Caco-2 (cell line): ENCODE measurements at regions not wholly inside any gene's neighbourhood (a gene's known extent, or its start where the extent isn't known, plus 50 kb on each side); places are given as distances from the start of the nearest gene placed in this dataset.

Experiments
- BruUV-seq: library from RNA; stranded (reverse); fragments of 400-500 nt; replicated peaks from 2 replicates; lab custom pipeline; 2021; lab: Mats Ljungman, UMichigan
- CTCF ChIA-PET: fragments of 300-600 bp; sonication (Branson Sonifier 250); formaldehyde crosslinking; loops from one replicate; lab custom pipeline; 2022; ENCODE audit warnings: antibody characterized with exemption; lab: Charles Lee
- POLR2A ChIA-PET: fragments of 300-600 bp; sonication (Branson Sonifier 250); formaldehyde crosslinking; loops from one replicate; lab custom pipeline; 2022; ENCODE audit warnings: antibody characterized with exemption; lab: Charles Lee
- DNase-seq, 2 experiments: peaks; one replicate each; pipeline versions ENCODE4 v3.0.0 to v3.0.0-alpha.2; 2020 to 2022
- H3K27me3 ChIP-seq: replicated peaks from 2 replicates; pipeline ENCODE4 v1.6.0; 2011; ENCODE audit warnings: low read length; ENCODE audit not compliant: control insufficient read depth, insufficient read depth
- H3K36me3 ChIP-seq: 2 replicates; pipeline ENCODE4 v1.5.1; 2011; ENCODE audit warnings: low read length; ENCODE audit not compliant: control insufficient read depth, insufficient read depth
- H3K4me1 ChIP-seq: fragments of 250-450 bp; sonication (Bioruptor Pico); 2 replicates; pipeline ENCODE4 v1.5.1; 2020; ENCODE audit warnings: mild to moderate bottlenecking
- H3K4me3 ChIP-seq: 2 replicates; pipeline ENCODE4 v1.5.1; 2011; ENCODE audit warnings: low read depth, mild to moderate bottlenecking, control low read depth, low read length
- H3K9me3 ChIP-seq: fragments of 250-450 bp; sonication (Bioruptor Pico); 2 replicates; pipeline ENCODE4 v1.5.1; 2020; ENCODE audit warnings: mild to moderate bottlenecking, moderate library complexity
- H3K27ac Mint-ChIP-seq: one replicate; pipeline ENCODE4 v1.8.0; 2022; ENCODE audit warnings: mixed read lengths; ENCODE audit not compliant: unreplicated experiment
- H3K27me3 Mint-ChIP-seq: one replicate; pipeline ENCODE4 v1.8.0; 2022; ENCODE audit warnings: mixed read lengths; ENCODE audit not compliant: insufficient read depth, unreplicated experiment
- H3K36me3 Mint-ChIP-seq: one replicate; pipeline ENCODE4 v1.8.0; 2022; ENCODE audit warnings: mild to moderate bottlenecking, mixed read lengths; ENCODE audit not compliant: insufficient read depth, unreplicated experiment
- H3K4me1 Mint-ChIP-seq: one replicate; pipeline ENCODE4 v1.8.0; 2022; ENCODE audit warnings: low read depth, mixed read lengths; ENCODE audit not compliant: unreplicated experiment
- H3K4me3 Mint-ChIP-seq: one replicate; pipeline ENCODE4 v1.8.0; 2022; ENCODE audit warnings: mild to moderate bottlenecking, moderate library complexity, mixed read lengths; ENCODE audit not compliant: unreplicated experiment
- H3K9me3 Mint-ChIP-seq: one replicate; pipeline ENCODE4 v1.8.0; 2022; ENCODE audit warnings: mixed read lengths; ENCODE audit not compliant: unreplicated experiment
- CTCF ChIP-seq, 2 experiments: fragments of 200-600 bp in 1 of 2; IDR thresholded peaks; 1 replicate in 1 of 2; 2 replicates in 1 of 2; pipeline versions ENCODE4 v1.5.1 to v1.8.0; 2011 to 2022; ENCODE audit warnings: antibody characterized with exemption in 1 of 2, control low read depth in 1 of 2, inconsistent platforms in 1 of 2, low read depth in 1 of 2, low read length in 1 of 2, mild to moderate bottlenecking in 1 of 2, moderate library complexity in 1 of 2; ENCODE audit not compliant: insufficient read depth in 1 of 2, severe bottlenecking in 1 of 2, unreplicated experiment in 1 of 2
- intact Hi-C: fragments of 100-400 bp; cut with micrococcal nuclease; formaldehyde crosslinking; loops from one replicate; pipeline ENCODE4 v1.10.0; 2022; ENCODE audit not compliant: unreplicated experiment

GRCh38 chr6:130593200-130593599 is 227.4 kb downstream of the TMEM200A start:
- Mint-ChIP-seq H3K27ac (no peak overlapping the region), H3K4me3 (no peak overlapping the region), H3K36me3 (no peaks in the 10 kb centered on the region), H3K9me3 (peaks cover 20% of the 10 kb centered on the region), H3K27me3 (peaks cover 8% of the 10 kb centered on the region), H3K4me1 (no peaks in the 10 kb centered on the region)
- BruUV-seq, result no TSS peak
- 0 out of 2 replicates have a peak, but pooled peaks cover 3% of the 10 kb centered on the region for H3K9me3 ChIP-seq
- no peaks in the 10 kb centered on the region for H3K36me3 ChIP-seq
- no peak for DNase-seq
- no peak overlapping the region for H3K4me3 ChIP-seq
- H3K4me1 ChIP-seq, result no peaks in the 10 kb centered on the region
- TF ChIP-seq CTCF (IDR thresholded peaks at IDR 0.05; ENCODE audit: insufficient read depth in 1 of 2, low read depth in 1 of 2, low read length in 1 of 2, severe bottlenecking in 1 of 2, unreplicated experiment in 1 of 2), result no peak
- intact Hi-C loops, result no loop called here
- ChIA-PET CTCF (no interaction called here), POLR2A (no interaction called here)
- no peaks in the 10 kb centered on the region for H3K27me3 ChIP-seq

- H3K4me3 Mint-ChIP-seq, result no peak overlapping the region
- no peaks in the 10 kb centered on the region for H3K36me3 Mint-ChIP-seq
- peaks cover 8% of the 10 kb centered on the region for H3K27me3 Mint-ChIP-seq
- no TSS peak for BruUV-seq
- no peaks in the 10 kb centered on the region for H3K4me1 Mint-ChIP-seq
- TF ChIP-seq CTCF (IDR thresholded peaks at IDR 0.05; ENCODE audit: insufficient read depth in 1 of 2, low read depth in 1 of 2, low read length in 1 of 2, severe bottlenecking in 1 of 2, unreplicated experiment in 1 of 2), result no peak
- intact Hi-C loops, result no loop called here
- DNase-seq, result no peak
- CTCF ChIA-PET, result no interaction called here
- peaks cover 20% of the 10 kb centered on the region for H3K9me3 Mint-ChIP-seq
- no peak overlapping the region for H3K27ac Mint-ChIP-seq
- no peak overlapping the region for H3K4me3 ChIP-seq
- H3K36me3 ChIP-seq, result no peaks in the 10 kb centered on the region
- POLR2A ChIA-PET, result no interaction called here
- 0 out of 2 replicates have a peak, but pooled peaks cover 3% of the 10 kb centered on the region for H3K9me3 ChIP-seq
- no peaks in the 10 kb centered on the region for H3K4me1 ChIP-seq
- H3K27me3 ChIP-seq, result no peaks in the 10 kb centered on the region
Observed at GRCh38 chr6:130593948-130594347, 228.1 kb downstream of the TMEM200A start.

GRCh38 chr6:130598021-130598989 is 228.9 kb upstream of the SMLR1 start:
- BruUV-seq, result no TSS peak
- ChIA-PET POLR2A (no interaction called here), CTCF (no interaction called here)
- intact Hi-C loops, result no loop called here
- DNase-seq, result no peak
- Mint-ChIP-seq H3K4me3 (no peak overlapping the region), H3K27ac (no peak overlapping the region), H3K4me1 (no peaks in the 10 kb centered on the region), H3K36me3 (no peaks in the 10 kb centered on the region), H3K9me3 (peaks cover under 1% of the 10 kb centered on the region), H3K27me3 (peaks cover 3% of the 10 kb centered on the region)
- no peak overlapping the region for H3K4me3 ChIP-seq
- H3K9me3 ChIP-seq, result no peaks in the 10 kb centered on the region
- H3K27me3 ChIP-seq, result no peaks in the 10 kb centered on the region
- TF ChIP-seq CTCF (IDR thresholded peaks at IDR 0.05; ENCODE audit: insufficient read depth in 1 of 2, low read depth in 1 of 2, low read length in 1 of 2, severe bottlenecking in 1 of 2, unreplicated experiment in 1 of 2), result no peak
- H3K4me1 ChIP-seq, result no peaks in the 10 kb centered on the region
- H3K36me3 ChIP-seq, result no peaks in the 10 kb centered on the region
